H1 (cell line): ENCODE measurements at regions not wholly inside any gene's neighbourhood (a gene's known extent, or its start where the extent isn't known, plus 50 kb on each side); places are given as distances from the start of the nearest gene placed in this dataset.

Experiments
- EGR1 ChIP-seq: IDR thresholded peaks from 2 replicates; pipeline ENCODE4 v1.6.1; 2011; ENCODE audit warnings: low read depth, low read length, borderline replicate concordance
- HDAC2 ChIP-seq, 2 experiments: fragments of 300-600 bp in 1 of 2; sonication (generic) in 1 of 2; IDR thresholded peaks; 2 replicates each; pipeline ENCODE4 v1.6.1; 2011 to 2012; ENCODE audit warnings: low read depth in 2 of 2, low read length in 2 of 2, mild to moderate bottlenecking in 2 of 2, moderate library complexity in 2 of 2, borderline replicate concordance in 1 of 2, inconsistent platforms in 1 of 2
- MAX ChIP-seq: IDR thresholded peaks from 2 replicates; pipeline ENCODE4 v1.6.1; 2012; ENCODE audit warnings: inconsistent platforms
- NRF1 ChIP-seq: IDR thresholded peaks from 2 replicates; pipeline ENCODE4 v1.6.1; 2011; ENCODE audit warnings: mild to moderate bottlenecking, low read depth, low read length, improper control_type of control experiment
- RXRA ChIP-seq: IDR thresholded peaks from 2 replicates; pipeline ENCODE4 v1.6.1; 2011; ENCODE audit warnings: low read depth, mild to moderate bottlenecking, low read length, moderate library complexity; ENCODE audit not compliant: insufficient read depth
- SIN3A ChIP-seq, 2 experiments: IDR thresholded peaks in 1 of 2; conservative IDR thresholded peaks in 1 of 2; 2 replicates each; pipeline ENCODE4 v1.6.1; 2011 to 2012; ENCODE audit warnings: low read length in 2 of 2, improper control_type of control experiment in 1 of 2, low read depth in 1 of 2, mild to moderate bottlenecking in 1 of 2
- SIX5 ChIP-seq: IDR thresholded peaks from 2 replicates; pipeline ENCODE4 v1.6.1; 2011; ENCODE audit warnings: mild to moderate bottlenecking, low read depth, low read length

DNA sequence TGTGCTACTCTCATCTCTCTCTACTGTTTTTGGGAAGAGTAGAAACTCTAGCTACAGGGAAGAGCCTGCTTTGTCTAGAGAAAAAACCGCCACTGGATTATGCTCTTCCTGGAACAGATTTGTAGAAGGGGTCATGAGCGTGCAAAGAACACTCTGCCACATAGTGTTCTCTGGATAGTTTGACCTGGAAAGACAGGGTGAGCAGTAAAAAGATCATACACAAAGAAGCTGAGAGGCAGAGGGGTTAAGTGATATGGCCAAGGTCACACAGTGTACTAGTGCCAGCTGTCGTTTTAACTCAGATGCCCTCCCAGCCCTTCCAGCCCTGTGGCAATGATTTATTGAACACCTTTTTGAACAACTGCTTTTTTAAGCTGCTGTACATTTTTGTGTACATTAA is 182.2 kb downstream of the NNT start (continued):
- TF ChIP-seq SIX5: no peak
- TF ChIP-seq RXRA: no peak
- TF ChIP-seq NRF1: no peak
- no peak for TF ChIP-seq MAX
- TF ChIP-seq SIN3A (conservative IDR thresholded peaks at IDR 0.05 in 1 of 2, IDR thresholded peaks at IDR 0.05 in 1 of 2; ENCODE audit: low read depth in 1 of 2, low read length in 2 of 2): no peak
- TF ChIP-seq HDAC2 (IDR thresholded peaks at IDR 0.05; ENCODE audit: borderline replicate concordance in 1 of 2, low read depth in 2 of 2, low read length in 2 of 2): no peak
- TF ChIP-seq EGR1: no peak
- TF ChIP-seq, all 59 proteins: peak for 0
